ENCODE measurements at regions not wholly inside any gene's neighbourhood (a gene's known extent, or its start where the extent isn't known, plus 50 kb on each side); places are given as distances from the start of the nearest gene placed in this dataset.
"Not testable (repeated sequence)": the region's sequence is repeated elsewhere in the genome, so short reads cannot be mapped to it uniquely, and the experiment has no call there.

DNA sequence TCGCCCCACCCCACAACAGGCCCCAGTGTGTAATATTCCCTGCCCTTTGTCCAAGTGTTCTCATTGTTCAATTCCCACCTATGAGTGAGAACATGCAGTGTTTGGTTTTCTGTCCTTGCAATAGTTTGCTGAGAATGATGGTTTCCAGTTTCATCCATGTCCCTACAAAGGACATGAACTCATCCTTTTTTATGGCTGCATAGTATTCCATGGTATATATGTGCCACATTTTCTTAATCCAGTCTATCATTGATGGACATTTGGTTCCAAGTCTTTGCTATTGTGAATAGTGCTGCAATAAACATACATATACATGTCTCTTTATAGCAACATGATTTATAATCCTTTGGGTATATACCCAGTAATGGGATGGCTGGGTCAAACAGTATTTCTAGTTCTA, 132.7 kb downstream of the SNX10 start:
- H3K4me3 ChIP-seq (ENCODE audit: low read depth, low read length): not testable (repeated sequence)

DNA sequence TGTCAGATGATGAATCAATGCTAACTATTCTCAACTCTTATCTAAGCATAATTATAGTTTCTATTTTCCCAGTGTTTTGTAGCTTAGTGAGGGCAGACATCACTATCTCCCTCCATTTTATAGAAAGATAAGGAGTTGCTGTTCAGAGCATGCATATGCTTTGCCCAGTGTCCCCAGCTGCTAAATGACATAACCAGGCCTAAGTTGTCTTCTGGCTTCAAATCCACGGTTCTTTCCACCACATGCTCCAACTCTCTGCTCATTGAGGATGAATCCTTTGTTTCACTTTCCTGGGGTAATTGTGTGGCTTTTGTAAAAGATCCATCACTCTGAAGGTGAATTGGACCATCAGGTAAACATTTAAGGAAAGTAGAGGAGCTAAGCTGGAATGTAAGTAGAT, 134.0 kb downstream of the SNX10 start:
- no peak overlapping the region for H3K4me3 ChIP-seq (ENCODE audit: low read depth, low read length)
- TF ChIP-seq, protein P1, sequence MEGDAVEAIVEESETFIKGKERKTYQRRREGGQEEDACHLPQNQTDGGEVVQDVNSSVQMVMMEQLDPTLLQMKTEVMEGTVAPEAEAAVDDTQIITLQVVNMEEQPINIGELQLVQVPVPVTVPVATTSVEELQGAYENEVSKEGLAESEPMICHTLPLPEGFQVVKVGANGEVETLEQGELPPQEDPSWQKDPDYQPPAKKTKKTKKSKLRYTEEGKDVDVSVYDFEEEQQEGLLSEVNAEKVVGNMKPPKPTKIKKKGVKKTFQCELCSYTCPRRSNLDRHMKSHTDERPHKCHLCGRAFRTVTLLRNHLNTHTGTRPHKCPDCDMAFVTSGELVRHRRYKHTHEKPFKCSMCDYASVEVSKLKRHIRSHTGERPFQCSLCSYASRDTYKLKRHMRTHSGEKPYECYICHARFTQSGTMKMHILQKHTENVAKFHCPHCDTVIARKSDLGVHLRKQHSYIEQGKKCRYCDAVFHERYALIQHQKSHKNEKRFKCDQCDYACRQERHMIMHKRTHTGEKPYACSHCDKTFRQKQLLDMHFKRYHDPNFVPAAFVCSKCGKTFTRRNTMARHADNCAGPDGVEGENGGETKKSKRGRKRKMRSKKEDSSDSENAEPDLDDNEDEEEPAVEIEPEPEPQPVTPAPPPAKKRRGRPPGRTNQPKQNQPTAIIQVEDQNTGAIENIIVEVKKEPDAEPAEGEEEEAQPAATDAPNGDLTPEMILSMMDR (IDR thresholded peaks at IDR 0.05; ENCODE audit: borderline replicate concordance, insufficient read depth, low read depth, low read length): no peak

DNA sequence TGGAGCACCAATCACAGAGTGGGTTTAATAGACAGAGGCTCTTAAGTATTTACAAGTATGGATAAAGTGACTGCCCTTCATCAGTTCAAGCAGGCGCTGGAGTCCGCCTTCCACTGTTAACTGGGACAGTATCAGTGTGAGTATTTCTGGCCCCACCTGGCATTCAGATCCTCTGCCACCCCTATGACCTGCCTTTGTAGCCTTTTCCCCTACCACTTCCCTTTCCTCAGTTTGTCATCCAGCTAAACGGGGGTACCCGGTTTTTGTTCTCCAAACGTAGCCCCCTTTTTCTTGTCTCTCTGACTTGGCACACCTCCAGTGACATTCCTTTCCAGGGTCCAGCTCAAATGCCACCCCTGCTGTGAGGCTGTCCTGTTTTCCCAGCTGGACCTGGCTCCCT, 134.4 kb downstream of the SNX10 start:
- TF ChIP-seq, protein P1 (IDR thresholded peaks at IDR 0.05; ENCODE audit: borderline replicate concordance, insufficient read depth, low read depth, low read length): no peak
- H3K4me3 ChIP-seq (ENCODE audit: low read depth, low read length): no peak overlapping the region

DNA sequence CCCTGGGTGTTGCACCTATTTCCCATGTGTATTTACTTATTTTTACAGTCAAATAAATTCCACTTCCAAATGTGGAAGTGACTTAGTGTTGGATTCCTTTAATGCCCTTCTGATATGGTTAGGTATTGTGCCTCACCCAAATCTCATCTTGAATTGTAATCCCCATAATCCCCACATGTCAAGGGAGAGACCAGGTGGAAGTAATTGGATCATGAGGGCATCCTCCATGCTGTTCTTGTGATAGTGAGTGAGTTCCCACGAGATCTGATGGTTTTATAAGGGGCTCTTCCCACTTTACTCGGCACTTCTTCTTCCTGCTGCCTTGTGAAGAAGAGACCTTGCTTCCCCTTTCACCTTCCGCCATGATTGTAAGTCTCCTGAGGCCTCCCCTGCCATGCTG, 136.9 kb downstream of the SNX10 start:
- no peak overlapping the region for H3K4me3 ChIP-seq (ENCODE audit: low read depth, low read length)
- TF ChIP-seq, protein P1 (IDR thresholded peaks at IDR 0.05; ENCODE audit: borderline replicate concordance, insufficient read depth, low read depth, low read length): no peak

DNA sequence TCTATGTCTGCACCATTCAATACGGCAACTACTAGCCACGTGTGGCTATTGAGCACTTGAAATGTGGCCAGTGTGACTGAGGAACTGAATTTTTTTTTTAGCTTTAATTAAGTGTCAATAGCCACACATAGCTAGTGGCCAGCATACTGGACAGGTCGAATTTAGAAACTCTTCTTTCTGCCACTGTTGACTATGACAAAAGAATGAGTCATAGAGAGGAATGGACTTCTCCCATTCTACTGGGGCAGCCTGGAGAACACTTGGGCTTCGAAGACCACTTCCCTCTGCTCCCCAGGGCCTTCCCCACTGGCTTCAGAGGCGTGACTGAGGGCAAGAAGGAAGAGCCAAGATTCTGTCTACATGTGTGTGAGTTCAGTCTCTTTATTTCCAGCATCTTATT, 137.5 kb downstream of the SNX10 start:
- H3K4me3 ChIP-seq (ENCODE audit: low read depth, low read length): no peak overlapping the region
- TF ChIP-seq, protein P1 (IDR thresholded peaks at IDR 0.05; ENCODE audit: borderline replicate concordance, insufficient read depth, low read depth, low read length): no peak

DNA sequence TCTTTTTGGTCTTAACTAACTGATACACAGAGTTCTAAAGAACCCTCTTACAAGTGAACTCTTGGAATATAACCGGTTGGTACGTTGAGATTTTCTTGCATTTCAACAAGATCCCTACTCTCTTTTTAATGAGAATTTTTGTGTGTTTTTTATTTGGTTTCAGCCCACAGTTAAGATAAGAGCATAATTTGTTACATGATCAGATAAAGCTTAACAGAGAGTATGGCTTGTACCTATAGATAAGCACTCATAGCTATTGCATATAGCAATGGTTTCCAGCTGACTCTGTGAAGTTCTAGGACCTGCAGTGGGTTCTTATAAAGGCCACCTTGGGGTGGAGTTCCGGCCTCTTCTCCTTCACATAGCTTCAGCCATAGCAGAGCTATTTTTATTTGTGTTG, 143.3 kb downstream of the SNX10 start:
- H3K4me3 ChIP-seq (ENCODE audit: low read depth, low read length): no peak overlapping the region
- TF ChIP-seq, protein P1 (IDR thresholded peaks at IDR 0.05; ENCODE audit: borderline replicate concordance, insufficient read depth, low read depth, low read length): no peak

DNA sequence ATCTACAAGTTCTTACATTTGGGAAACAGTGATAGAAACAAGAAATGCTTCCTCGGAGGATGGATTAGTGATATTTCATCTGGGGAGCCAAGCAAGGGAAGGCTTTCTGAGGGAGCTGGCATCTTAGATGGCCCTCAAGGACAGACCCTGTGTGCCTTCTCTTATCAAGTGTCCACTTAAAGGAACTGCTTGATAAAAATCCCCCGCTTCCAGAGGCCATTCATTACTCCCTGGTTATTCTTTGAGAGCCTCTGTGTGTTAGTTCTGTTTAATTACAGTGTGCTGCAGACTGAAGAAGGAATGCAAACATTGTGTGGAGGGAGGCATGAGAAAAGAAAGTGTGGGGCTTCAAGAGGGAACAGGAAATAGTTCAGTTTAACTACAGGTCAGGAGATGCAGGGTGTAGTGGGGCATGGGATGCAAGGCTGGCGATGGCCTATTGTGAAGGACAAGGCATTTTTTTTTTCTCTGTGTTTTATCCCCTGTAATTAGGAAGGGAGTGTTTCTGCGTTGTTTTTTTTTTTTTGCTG, 145.4 kb downstream of the SNX10 start:
- TF ChIP-seq, protein P1 (IDR thresholded peaks at IDR 0.05; ENCODE audit: borderline replicate concordance, insufficient read depth, low read depth, low read length): no peak

DNA sequence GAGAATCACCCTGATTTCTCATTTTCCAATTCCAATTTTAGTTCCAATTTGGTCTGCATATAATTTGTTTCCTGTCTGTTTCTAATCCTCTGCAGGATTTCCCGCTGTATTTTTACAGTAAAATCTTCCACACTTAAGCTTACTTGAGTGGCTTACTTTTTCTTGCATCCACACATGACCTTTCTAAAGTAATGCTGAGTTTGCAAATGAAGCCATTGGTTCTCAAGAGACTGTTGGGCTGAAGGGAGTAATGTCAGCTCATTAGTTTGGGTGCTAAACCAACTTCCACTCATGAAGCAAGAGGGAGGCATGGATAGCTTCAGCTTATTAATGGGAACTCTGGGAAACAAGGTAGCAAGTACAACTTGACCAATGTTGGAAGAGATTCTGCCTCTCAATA, 146.4 kb downstream of the SNX10 start:
- TF ChIP-seq, protein P1 (IDR thresholded peaks at IDR 0.05; ENCODE audit: borderline replicate concordance, insufficient read depth, low read depth, low read length): no peak

More for the DNA sequence above, 145.4 kb downstream of the SNX10 start:
- H3K4me3 ChIP-seq (ENCODE audit: low read depth, low read length): no peak overlapping the region

More for the DNA sequence above, 146.4 kb downstream of the SNX10 start:
- no peak overlapping the region for H3K4me3 ChIP-seq (ENCODE audit: low read depth, low read length)

Data from GM12875 (cell line).